Kidney capillary endothelial cell (primary cell): ENCODE measurements at regions not wholly inside any gene's neighbourhood (a gene's known extent, or its start where the extent isn't known, plus 50 kb on each side); places are given as distances from the start of the nearest gene placed in this dataset.
A peak's percentile ranks its signal among the peaks of the same experiment; 100 is the strongest.
"Not testable (repeated sequence)": the region's sequence is repeated elsewhere in the genome, so short reads cannot be mapped to it uniquely, and the experiment has no call there.

ENCODE experiments used
- DNase-seq: peaks from one replicate; pipeline ENCODE4 v3.0.0-alpha.2; 2018; ENCODE audit warnings: low spot score

GRCh38 chr17:56690441-56691291 lies 97.2 kb downstream of the NOG start:
- DNase-seq: no peak

- DNase-seq: no peak
Observed at GRCh38 chr17:56694825-56695224, 101.3 kb downstream of the NOG start.

- DNase-seq: no peak
Observed at GRCh38 chr17:56697190-56697589, 103.7 kb downstream of the NOG start.

- peak; percentile 100 for DNase-seq
Observed at GRCh38 chr17:56699186-56699894, 105.8 kb downstream of the NOG start.

GRCh38 chr17:56700919-56701420 lies 107.5 kb downstream of the NOG start:
- DNase-seq: no peak

- DNase-seq: peak; percentile 92
Observed at GRCh38 chr17:56707312-56708219, 114.1 kb downstream of the NOG start.

- no peak for DNase-seq
Observed at GRCh38 chr17:56708220-56708558, 114.7 kb downstream of the NOG start.

GRCh38 chr17:56708670-56709410 lies 115.3 kb downstream of the NOG start:
- DNase-seq: no peak

- no peak for DNase-seq
Observed at GRCh38 chr17:56710986-56711385, 117.5 kb downstream of the NOG start.

- DNase-seq: peak; percentile 91
Observed at GRCh38 chr17:56715613-56716357, 117.9 kb downstream of the C17orf67 start.

- DNase-seq: no peak
Observed at GRCh38 chr17:56717471-56717870, 116.2 kb downstream of the C17orf67 start.

- DNase-seq: no peak
Observed at GRCh38 chr17:56718515-56718914, 115.2 kb downstream of the C17orf67 start.

- DNase-seq: no peak
Observed at GRCh38 chr17:56723421-56723820, 110.3 kb downstream of the C17orf67 start.

- no peak for DNase-seq
Observed at GRCh38 chr17:56724664-56725063, 109.1 kb downstream of the C17orf67 start.

- no peak for DNase-seq
Observed at GRCh38 chr17:56725144-56725543, 108.6 kb downstream of the C17orf67 start.

- no peak for DNase-seq
Observed at GRCh38 chr17:56727876-56728617, 105.7 kb downstream of the C17orf67 start.

- not testable (repeated sequence) for DNase-seq
Observed at GRCh38 chr17:56731096-56731495, 102.6 kb downstream of the C17orf67 start.

GRCh38 chr17:56733833-56734232 lies 99.9 kb downstream of the C17orf67 start:
- no peak for DNase-seq

GRCh38 chr17:56735842-56736241 lies 97.9 kb downstream of the C17orf67 start:
- DNase-seq: no peak
